IPS-15b (cell line): ENCODE measurements at regions not wholly inside any gene's neighbourhood (a gene's known extent, or its start where the extent isn't known, plus 50 kb on each side); places are given as distances from the start of the nearest gene placed in this dataset.
"Not testable (repeated sequence)": the region's sequence is repeated elsewhere in the genome, so short reads cannot be mapped to it uniquely, and the experiment has no call there.

Experiments
- H3K27me3 ChIP-seq: one replicate; pipeline ENCODE4 v1.6.1; 2013; ENCODE audit warnings: low read length; ENCODE audit not compliant: control insufficient read depth, insufficient read depth
- H3K36me3 ChIP-seq: one replicate; pipeline ENCODE4 v1.6.1; 2013; ENCODE audit warnings: low read length; ENCODE audit not compliant: control insufficient read depth, insufficient read depth
- H3K4me1 ChIP-seq: one replicate; pipeline ENCODE4 v1.6.1; 2013; ENCODE audit warnings: mild to moderate bottlenecking, low read length; ENCODE audit not compliant: control insufficient read depth, insufficient read depth
- H3K4me3 ChIP-seq: one replicate; pipeline ENCODE4 v1.5.1; 2013; ENCODE audit warnings: low read depth, low read length
- H3K9ac ChIP-seq: one replicate; pipeline ENCODE4 v1.6.1; 2013; ENCODE audit warnings: low read depth, mild to moderate bottlenecking, low read length
- H3K9me3 ChIP-seq: one replicate; pipeline ENCODE4 v1.6.1; 2013; ENCODE audit warnings: mild to moderate bottlenecking, low read length; ENCODE audit not compliant: control insufficient read depth, insufficient read depth

DNA sequence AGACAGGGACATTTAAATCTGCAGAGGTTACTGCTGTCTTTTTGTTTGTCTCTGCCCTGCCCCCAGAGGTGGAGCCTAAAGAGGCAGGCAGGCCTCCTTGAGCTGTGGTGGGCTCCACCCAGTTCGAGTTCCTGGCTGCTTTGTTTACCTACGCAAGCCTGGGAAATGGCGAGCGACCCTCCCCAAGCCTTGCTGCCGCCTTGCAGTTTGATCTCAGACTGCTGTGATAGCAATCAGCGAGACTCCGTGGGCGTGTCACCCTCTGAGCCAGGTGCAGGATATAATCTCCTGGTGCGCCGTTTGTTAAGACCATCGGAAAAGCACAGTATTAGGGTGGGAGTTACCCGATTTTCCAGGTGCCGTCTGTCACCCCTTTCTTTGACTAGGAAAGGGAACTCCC is 93.3 kb downstream of the ANKRD30BL start:
- H3K27me3 ChIP-seq, H3K9ac ChIP-seq, H3K36me3 ChIP-seq, H3K4me1 ChIP-seq, H3K9me3 ChIP-seq, H3K4me3 ChIP-seq: not testable (repeated sequence)

DNA sequence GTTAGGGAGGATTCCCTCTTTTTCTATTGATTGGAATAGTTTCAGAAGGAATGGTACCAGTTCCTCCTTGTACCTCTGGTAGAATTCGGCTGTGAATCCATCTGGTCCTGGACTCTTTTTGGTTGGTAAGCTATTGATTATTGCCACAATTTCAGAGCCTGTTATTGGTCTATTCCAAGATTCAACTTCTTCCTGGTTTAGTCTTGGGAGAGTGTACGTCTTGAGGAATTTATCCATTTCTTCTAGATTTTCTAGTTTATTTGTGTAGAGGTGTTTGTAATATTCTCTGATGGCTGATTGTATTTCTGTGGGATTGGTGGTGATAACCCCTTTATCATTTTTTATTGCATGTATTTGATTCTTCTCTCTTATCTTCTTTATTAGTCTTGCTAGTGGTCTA is 96.4 kb downstream of the ANKRD30BL start:
- H3K27me3 ChIP-seq, H3K4me1 ChIP-seq, H3K4me3 ChIP-seq, H3K9me3 ChIP-seq, H3K9ac ChIP-seq, H3K36me3 ChIP-seq: not testable (repeated sequence)

DNA sequence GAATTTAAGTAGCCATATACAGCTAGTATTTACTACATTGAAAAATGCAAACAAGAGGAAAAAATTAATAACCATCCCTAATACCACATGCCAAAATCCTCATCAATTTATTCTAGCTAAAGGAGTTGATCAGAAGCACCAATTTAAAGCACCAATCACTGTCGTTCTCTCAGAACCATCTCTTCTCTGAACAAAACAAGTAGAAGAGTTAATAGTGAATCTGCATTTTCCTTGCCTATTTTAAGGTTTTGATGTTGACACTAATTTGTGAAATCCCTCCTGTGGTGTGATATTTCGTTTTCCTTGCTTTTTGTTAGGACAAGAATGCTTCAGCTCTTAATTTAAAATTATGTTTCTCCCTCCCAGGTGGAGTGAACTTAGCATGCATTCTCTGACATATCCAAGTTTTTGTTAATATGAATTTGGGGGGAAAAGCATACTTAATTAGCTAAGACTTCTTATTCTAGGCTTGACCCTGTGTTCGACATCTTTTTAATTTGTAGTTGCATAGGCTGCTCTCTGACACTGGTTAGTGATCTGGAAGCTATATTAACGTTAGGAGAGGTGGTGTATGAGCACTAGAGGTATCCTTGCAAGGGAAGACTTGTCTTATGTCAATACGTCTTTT is 122.0 kb downstream of the ANKRD30BL start:
- peaks cover 27% of the 10 kb centered on the region for H3K27me3 ChIP-seq

DNA sequence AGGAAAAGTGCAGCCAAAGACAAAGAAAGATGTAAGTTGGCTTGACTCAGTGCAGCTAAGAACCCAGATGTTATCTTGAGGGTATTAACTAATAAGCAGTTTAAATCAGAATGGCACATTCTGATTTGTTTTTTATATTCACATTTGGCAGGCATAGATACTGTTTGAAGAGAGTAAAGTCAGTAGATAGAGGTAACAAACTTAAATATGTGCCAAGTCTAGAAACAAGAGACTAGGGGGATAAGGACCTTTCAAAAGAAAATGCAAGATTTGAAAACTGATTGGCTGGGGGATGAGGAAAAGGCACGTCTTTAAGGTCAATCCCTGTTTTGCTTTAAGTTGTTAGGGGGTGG is 122.9 kb downstream of the ANKRD30BL start:
- Histone ChIP-seq H3K4me3 (peak overlapping the region; percentile 27), H3K27me3 (peaks cover 27% of the 10 kb centered on the region)
- H3K4me1 ChIP-seq, H3K9ac ChIP-seq, H3K9me3 ChIP-seq, H3K36me3 ChIP-seq: not testable (repeated sequence)

More for the DNA sequence above, 122.0 kb downstream of the ANKRD30BL start:
- not testable (repeated sequence) for H3K36me3 ChIP-seq, H3K4me3 ChIP-seq, H3K4me1 ChIP-seq, H3K9ac ChIP-seq, H3K9me3 ChIP-seq

DNA sequence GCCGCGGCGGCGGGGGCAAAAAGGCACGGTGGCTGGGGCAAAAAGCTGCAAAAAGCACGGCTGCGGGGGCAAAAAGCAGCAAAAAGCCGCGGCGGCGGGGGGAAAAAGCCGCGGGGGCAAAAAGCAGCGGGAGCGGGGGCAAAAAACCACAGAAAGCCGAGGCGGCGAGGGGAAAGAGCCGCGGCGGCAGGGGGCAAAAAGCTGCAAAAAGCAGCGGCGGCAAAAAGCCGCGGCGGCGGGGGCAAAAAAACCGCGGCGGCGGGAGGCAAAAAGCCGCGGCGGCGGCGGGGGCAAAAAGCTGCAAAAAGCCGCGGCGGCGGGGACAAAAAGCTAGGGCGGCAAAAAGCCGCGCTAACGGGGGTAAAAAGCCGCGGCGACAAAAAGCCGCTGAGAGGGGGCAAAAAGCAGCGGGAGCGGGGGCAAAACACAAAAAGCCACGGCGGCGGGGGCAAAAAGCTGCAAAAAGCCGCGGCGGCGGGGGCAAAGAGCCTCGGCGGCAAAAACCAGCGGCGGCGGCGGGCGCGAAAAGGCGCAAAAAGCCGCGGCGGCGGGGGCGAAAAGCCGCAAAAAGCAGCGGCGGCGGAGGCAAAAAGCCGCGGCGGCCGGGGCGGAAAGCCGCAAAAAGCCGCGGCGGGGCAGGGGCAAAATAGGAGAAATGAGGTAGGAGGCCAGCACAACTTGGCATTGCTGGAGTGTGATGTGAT is 123.4 kb downstream of the ANKRD30BL start:
- Histone ChIP-seq H3K4me3 (peak overlapping the region; percentile 27), H3K36me3 (no peaks in the 10 kb centered on the region), H3K4me1 (no peaks in the 10 kb centered on the region), H3K27me3 (peaks cover 27% of the 10 kb centered on the region), H3K9ac (no peak overlapping the region), H3K9me3 (no peaks in the 10 kb centered on the region)

DNA sequence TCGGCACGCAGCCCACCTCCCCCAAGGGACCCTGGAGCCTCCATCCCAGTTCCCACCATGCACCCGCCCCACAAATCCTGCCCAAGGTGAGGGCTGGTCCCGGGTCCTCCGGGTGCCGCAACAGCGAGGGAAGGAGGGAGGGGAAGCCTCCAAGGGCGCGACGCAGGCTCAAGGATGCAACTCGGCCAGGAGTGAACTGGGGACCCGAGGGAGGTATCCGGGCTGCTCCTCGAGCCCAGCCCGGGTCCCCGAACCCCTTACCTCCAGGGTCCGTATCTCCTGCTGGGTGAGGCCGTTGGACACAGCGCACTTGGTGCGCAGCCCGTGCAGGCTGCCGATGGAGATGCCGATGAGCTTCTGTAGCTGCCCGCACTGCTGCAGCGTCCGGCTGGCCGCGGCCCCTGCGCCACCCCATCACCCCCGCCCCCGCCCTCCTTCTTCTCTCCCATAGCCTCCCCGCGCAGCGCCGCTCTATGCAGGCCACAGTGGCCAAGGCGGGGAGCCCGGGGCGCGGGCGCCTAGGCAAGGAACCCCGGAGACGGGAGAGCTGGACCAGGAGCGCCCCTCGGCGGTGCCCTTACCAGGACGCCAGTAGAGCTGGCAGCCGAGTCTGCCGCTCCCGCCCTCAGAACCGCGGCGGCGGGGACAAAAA is 124.1 kb downstream of the ANKRD30BL start:
- no peaks in the 10 kb centered on the region for H3K4me1 ChIP-seq
- H3K36me3 ChIP-seq = no peaks in the 10 kb centered on the region
- no peaks in the 10 kb centered on the region for H3K9me3 ChIP-seq
- peak overlapping the region; percentile 61 for H3K4me3 ChIP-seq
- H3K9ac ChIP-seq = no peak overlapping the region
- peaks cover 27% of the 10 kb centered on the region for H3K27me3 ChIP-seq

DNA sequence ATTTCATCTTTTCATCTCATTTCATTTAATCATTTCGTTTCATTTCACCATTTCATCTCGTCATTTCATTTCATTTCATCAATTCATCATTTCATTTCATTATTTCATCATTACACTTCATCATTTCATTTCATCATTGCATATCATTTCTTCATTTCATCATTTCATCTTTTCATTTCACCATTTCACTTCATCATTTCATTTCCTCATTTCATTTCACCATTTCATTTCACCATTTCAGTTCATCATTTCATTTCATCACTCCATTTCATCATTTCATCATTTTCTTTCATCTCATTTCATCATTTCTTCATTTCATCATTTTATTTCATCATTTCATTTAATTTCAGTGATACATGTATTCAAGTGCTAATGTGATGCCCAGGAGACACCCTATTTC is 127.1 kb downstream of the ANKRD30BL start:
- no peaks in the 10 kb centered on the region for H3K9me3 ChIP-seq
- H3K27me3 ChIP-seq = peaks cover 21% of the 10 kb centered on the region
- no peak overlapping the region for H3K9ac ChIP-seq
- H3K36me3 ChIP-seq = no peaks in the 10 kb centered on the region
- no peak overlapping the region for H3K4me3 ChIP-seq
- no peaks in the 10 kb centered on the region for H3K4me1 ChIP-seq

DNA sequence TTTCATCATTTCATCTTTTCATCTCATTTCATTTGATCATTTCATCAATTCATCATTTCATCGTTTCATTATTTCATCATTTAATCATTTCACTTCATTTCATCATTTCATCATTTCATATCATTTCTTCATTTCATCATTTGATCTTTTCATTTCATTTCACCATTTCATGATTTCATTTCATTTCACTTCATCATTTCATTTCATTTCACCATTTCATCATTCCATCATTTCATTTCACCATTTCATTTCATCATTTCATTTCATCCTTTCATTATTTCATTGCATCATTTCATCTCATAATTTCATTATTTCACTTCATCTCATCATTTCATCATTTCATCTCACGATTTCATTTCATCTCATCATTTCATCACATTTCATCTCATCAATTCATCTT is 127.8 kb downstream of the ANKRD30BL start:
- H3K4me3 ChIP-seq = no peak overlapping the region
- H3K9me3 ChIP-seq = no peaks in the 10 kb centered on the region
- H3K36me3 ChIP-seq = no peaks in the 10 kb centered on the region
- H3K4me1 ChIP-seq = no peaks in the 10 kb centered on the region
- H3K27me3 ChIP-seq = peaks cover 14% of the 10 kb centered on the region
- no peak overlapping the region for H3K9ac ChIP-seq

DNA sequence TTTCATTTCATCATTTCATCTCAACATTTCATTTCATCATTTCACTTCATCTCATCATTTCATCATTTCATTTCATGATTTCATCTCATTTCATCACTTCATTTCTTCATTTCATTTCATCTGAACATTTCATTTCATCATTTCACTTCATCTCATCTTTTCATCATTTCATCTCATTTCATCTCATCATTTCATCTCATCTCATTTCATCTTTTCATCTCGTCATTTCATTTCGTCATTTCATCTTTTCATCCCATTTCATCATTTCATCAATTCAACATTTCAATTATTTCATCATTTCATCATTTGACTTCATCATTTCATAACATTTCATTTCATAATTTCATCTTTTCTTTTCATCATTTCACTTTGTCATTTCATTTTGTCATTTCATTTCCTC is 128.4 kb downstream of the ANKRD30BL start:
- peaks cover 10% of the 10 kb centered on the region for H3K27me3 ChIP-seq
- no peak overlapping the region for H3K9ac ChIP-seq
- no peaks in the 10 kb centered on the region for H3K4me1 ChIP-seq
- no peaks in the 10 kb centered on the region for H3K36me3 ChIP-seq
- H3K4me3 ChIP-seq = no peak overlapping the region
- H3K9me3 ChIP-seq = no peaks in the 10 kb centered on the region

DNA sequence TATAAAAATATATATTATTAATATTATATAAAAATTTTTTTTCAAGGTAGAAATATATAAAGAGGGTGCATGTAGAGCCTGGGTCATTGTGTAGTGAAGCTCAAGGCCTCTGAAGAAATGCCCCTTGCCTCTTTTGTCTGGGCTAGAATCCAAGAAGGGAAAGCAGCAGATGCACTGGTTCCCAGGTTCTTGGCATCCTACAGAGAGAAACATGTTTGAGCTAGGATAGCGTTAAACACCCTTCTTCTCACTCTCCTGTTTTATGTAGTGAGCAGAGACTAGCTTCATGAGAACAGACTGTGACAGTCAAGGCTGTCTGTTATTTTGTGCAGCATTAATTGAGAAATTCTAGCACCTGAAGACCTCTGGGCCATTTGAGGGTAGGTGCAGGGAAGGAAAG is 149.7 kb downstream of the ANKRD30BL start:
- not testable (repeated sequence) for H3K4me1 ChIP-seq, H3K36me3 ChIP-seq

DNA sequence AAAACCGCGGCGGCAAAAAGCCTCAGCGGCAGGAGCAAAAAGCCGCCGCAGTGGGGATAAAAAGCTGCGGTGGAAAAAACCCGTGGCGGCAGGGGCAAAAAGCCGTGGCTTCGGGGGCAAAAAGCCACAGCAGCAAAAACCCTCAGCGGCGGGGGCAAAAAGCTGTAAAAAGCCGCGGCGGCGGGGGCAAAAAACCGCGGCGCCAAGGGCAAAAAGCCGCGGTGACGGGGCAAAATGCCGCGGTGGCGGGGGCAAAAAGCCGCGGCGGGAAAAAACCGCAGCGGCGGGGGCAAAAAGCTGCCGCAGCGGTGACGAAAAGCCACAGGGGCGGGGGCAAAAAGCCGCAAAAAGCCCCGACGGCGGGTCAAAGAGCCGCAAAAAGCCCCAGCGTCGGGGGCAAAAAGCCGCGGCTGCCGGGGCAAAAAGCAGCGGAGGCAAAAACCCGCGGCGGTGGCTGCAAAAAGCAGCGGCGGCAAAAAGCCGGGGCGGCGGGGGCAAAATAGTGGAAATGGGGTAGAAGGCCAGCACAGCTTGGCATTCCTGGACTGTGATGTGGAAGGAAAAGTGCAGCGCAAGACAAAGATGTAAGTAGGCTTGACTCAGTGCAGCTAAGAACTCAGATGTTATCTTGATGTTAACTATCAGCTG is 151.8 kb downstream of the ANKRD30BL start:
- peak overlapping the region; percentile 30 for H3K4me3 ChIP-seq
- no peaks in the 10 kb centered on the region for H3K36me3 ChIP-seq
- H3K27me3 ChIP-seq = peaks cover 23% of the 10 kb centered on the region
- no peaks in the 10 kb centered on the region for H3K4me1 ChIP-seq
- no peak overlapping the region for H3K9ac ChIP-seq
- H3K9me3 ChIP-seq = no peaks in the 10 kb centered on the region

More for the DNA sequence above, 149.7 kb downstream of the ANKRD30BL start:
- H3K9ac ChIP-seq, H3K9me3 ChIP-seq, H3K4me3 ChIP-seq: not testable (repeated sequence)
- H3K27me3 ChIP-seq = peaks cover 23% of the 10 kb centered on the region
